Activated CD4-positive, alpha-beta T cell treated with anti-CD3 and anti-CD28 coated beads for 48 hours (primary cell): ENCODE measurements at regions not wholly inside any gene's neighbourhood (a gene's known extent, or its start where the extent isn't known, plus 50 kb on each side); places are given as distances from the start of the nearest gene placed in this dataset.
A peak's percentile ranks its signal among the peaks of the same experiment; 100 is the strongest.

Source experiments
- DNase-seq: peaks from one replicate; pipeline ENCODE4 v3.0.0-alpha.2; 2020

GRCh38 chr9:88326936-88327335 lies 61.3 kb upstream of the SPIN1 start:
- no peak for DNase-seq

GRCh38 chr9:88326015-88326414 lies 62.2 kb upstream of the SPIN1 start:
- no peak for DNase-seq

GRCh38 chr9:88322906-88323566 lies 65.2 kb upstream of the SPIN1 start:
- peak; percentile 48 for DNase-seq

GRCh38 chr9:88321764-88322163 lies 66.5 kb upstream of the SPIN1 start:
- no peak for DNase-seq

- no peak for DNase-seq
Measured at GRCh38 chr9:88320748-88321415, 67.4 kb upstream of the SPIN1 start.

GRCh38 chr9:88319936-88320747 lies 68.1 kb upstream of the SPIN1 start:
- DNase-seq = no peak

DNA sequence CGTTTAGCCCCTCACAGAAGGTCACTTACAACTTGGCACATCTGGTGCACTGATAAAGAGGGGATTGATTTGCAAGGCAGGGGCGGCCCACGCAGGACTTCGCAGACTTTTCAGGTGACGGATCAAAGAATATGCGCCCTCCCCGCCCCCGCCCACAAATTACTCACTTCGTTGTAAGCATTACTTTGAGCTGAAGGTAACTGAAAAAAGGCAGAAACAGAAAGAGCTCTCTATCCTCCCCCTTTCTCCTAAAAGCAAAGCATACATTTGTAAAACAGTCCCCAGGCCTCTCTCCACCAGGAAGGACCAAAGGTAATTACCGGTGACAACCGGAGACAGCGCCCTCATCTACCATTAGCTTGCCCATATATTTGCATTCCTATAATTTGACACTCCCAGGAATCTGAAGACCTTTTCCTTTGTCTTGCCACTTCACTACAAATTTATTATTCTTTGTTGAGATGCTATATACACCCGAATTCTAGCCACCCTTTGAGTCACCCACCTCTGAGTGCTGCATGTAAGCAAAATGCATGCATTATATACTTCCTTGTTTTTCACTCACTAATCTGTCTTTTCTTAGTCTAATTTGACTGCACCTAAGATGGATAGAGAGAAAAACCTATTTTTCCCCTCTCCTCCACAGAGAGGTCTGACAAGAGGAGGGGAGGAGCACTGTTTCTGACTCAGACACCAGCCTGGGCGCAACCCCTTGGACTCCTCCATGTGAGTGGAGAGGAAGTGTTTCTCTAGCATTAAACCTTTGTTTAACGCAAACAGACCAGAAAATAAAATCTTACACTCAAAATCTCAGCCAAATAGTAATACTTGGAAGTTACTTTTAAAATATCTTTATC lies 74.7 kb upstream of the SPIN1 start:
- DNase-seq = peak; percentile 74

GRCh38 chr9:88312517-88313103 lies 75.6 kb upstream of the SPIN1 start:
- peak; percentile 43 for DNase-seq

GRCh38 chr9:88312045-88312444 lies 76.2 kb upstream of the SPIN1 start:
- DNase-seq = no peak

DNA sequence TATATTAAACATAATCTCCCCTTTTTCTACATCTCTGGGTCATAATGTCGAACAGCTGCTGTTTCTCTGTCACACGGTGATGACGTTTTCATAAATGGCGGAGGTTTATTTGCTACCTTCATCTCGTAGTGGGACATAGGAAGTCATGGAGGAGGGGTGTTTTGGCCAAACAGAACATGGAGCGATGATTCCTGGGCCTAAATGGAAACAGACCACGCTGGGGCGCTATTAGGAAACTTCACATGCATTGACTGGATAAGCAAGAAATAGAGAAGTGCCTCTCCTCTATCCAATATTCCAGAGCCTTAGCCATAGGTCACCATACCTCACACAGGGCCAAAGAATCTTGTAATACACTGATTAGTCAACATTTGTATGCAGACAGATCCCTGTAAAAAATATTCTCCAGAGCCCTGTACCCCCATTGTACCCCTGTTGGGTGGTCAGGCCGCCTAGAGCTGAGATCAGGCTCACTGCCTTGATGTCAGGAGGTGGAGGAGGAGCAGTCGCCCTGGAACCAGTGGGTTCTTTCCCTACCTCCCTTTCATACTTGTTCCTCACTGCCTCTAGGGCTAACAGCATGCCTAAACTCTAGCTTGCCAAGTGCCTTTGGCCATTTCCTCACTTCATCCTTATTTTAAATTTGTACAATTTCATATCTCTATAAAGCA lies 77.8 kb upstream of the SPIN1 start:
- DNase-seq = no peak

- no peak for DNase-seq
Measured at GRCh38 chr9:88308831-88309560, 79.2 kb upstream of the SPIN1 start.

DNA sequence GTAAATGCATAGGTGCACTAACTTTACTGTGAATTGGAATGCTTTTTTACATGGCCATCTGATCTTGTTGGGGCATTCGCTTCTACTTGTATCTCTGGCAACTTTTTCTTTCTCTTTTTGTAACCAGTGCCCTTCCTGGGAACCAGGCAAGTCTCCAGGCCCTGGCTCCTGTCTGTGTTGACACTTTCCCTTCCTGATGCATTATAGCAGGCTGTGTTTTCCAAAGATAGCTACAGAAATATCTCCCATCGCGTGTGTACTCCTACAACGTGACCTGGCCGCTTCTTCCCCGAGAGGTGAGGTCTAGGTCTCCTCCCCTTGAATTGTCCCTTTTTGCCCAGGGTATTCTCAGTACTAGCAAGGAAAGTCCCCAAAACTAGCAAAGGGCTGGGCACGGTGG lies 81.1 kb upstream of the SPIN1 start:
- no peak for DNase-seq

DNA sequence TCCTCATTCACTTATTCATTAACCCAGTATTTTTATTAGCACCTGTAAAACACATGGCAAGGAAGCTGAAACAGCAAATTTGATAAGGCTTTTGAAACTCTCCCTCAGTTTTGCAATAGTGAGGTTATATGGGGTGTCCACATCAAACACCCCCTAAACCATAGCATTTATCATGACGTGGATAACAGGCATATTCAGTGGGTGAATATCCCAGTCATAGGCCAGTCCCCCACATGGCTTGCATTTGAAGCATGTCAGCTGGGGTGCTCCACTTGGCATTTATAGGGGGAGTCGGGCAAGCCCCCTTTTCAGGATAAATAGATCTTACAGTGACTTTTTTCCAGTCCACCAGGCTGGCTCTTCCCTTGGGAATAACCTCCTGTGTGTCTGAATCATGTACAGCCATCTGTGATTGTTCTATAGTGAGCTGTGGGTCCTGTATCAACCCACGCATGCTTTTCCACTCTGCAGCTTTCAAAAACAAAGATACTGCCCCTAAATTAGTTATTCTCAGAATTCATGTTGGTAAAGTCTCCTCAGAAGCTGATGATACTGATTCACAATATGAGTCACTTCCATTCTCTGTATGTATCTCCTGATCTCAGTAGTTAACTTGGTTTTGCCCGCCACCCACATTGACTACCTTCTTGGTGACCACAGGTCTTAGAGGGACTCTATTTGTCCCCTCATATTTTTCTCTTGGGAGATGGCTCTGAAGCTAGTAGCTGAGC lies 84.4 kb upstream of the SPIN1 start:
- DNase-seq = peak; percentile 72

- no peak for DNase-seq
Measured at GRCh38 chr9:88302579-88303324, 85.5 kb upstream of the SPIN1 start.

DNA sequence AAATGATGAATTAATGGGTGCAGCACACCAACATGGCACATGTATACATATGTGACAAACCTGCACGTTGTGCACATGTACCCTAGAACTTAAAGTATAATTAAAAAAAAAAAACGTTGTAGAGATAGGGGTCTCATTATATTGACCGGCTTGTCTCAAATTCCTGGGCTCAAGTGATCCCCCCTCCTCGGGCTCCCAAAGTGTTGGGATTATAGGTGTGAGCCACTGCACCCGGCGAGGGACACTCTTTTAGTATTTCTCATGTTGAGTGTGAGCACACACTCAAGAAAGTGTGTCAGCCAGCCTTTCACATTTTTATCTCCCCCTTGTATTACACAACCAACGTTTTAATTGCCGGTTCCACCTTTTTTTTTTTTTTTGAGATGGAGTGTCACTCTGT lies 87.7 kb upstream of the SPIN1 start:
- DNase-seq = no peak

GRCh38 chr9:88291856-88292255 lies 96.4 kb upstream of the SPIN1 start:
- no peak for DNase-seq

- no peak for DNase-seq
Measured at GRCh38 chr9:88291056-88291455, 97.2 kb upstream of the SPIN1 start.

DNA sequence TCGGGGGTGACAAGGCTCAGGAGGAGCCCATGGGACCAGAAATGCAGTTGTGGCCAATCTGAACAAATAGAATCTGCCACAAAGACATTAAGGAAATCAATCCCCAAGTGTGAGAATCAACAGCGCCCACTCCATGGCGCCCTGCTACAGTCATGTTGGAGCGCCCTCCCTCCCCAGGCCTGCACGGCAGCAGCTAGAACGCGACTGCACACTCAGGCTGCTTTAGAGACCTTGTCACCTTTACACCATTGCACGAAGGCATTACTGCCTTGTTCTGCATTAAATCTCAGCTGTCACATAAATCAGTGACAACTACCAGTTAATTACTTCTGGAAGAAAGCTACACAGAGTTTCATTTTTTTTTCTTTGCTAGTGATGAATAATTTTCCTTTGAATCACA lies 98.7 kb upstream of the SPIN1 start:
- DNase-seq = no peak

GRCh38 chr9:88287972-88288371 lies 100.3 kb upstream of the SPIN1 start:
- DNase-seq = no peak
